ENCODE measurements at regions not wholly inside any gene's neighbourhood (a gene's known extent, or its start where the extent isn't known, plus 50 kb on each side); places are given as distances from the start of the nearest gene placed in this dataset.
"Not testable (repeated sequence)": the region's sequence is repeated elsewhere in the genome, so short reads cannot be mapped to it uniquely, and the experiment has no call there.

GRCh38 chr10:29828956-29829355 is 194.2 kb upstream of the SVIL start:
- no peak for DNase-seq (ENCODE audit: low read depth, low spot score)

GRCh38 chr10:29828440-29828894 is 193.7 kb upstream of the SVIL start:
- no peak for DNase-seq (ENCODE audit: low read depth, low spot score)

GRCh38 chr10:29827512-29827911 is 192.7 kb upstream of the SVIL start:
- DNase-seq (ENCODE audit: low read depth, low spot score) = no peak

GRCh38 chr10:29826801-29827450 is 192.2 kb upstream of the SVIL start:
- no peak for DNase-seq (ENCODE audit: low read depth, low spot score)

- no peak for DNase-seq (ENCODE audit: low read depth, low spot score)
Observed at GRCh38 chr10:29826221-29826620, 191.4 kb upstream of the SVIL start.

GRCh38 chr10:29823553-29824080 is 188.8 kb upstream of the SVIL start:
- DNase-seq (ENCODE audit: low read depth, low spot score) = no peak

- DNase-seq (ENCODE audit: low read depth, low spot score) = no peak
Observed at GRCh38 chr10:29820890-29821461, 186.2 kb upstream of the SVIL start.

GRCh38 chr10:29816801-29817558 is 182.2 kb upstream of the SVIL start:
- no peak for DNase-seq (ENCODE audit: low read depth, low spot score)

GRCh38 chr10:29815572-29815971 is 180.8 kb upstream of the SVIL start:
- DNase-seq (ENCODE audit: low read depth, low spot score) = no peak

GRCh38 chr10:29811751-29812427 is 177.1 kb upstream of the SVIL start:
- no peak for DNase-seq (ENCODE audit: low read depth, low spot score)

- DNase-seq (ENCODE audit: low read depth, low spot score) = no peak
Observed at GRCh38 chr10:29810816-29811215, 176.0 kb upstream of the SVIL start.

- not testable (repeated sequence) for DNase-seq (ENCODE audit: low read depth, low spot score)
Observed at GRCh38 chr10:29810231-29810630, 175.5 kb upstream of the SVIL start.

GRCh38 chr10:29809383-29809782 is 174.6 kb upstream of the SVIL start:
- DNase-seq (ENCODE audit: low read depth, low spot score) = no peak

GRCh38 chr10:29807163-29807806 is 172.5 kb upstream of the SVIL start:
- no peak for DNase-seq (ENCODE audit: low read depth, low spot score)

- no peak for DNase-seq (ENCODE audit: low read depth, low spot score)
Observed at GRCh38 chr10:29806350-29806788, 171.6 kb upstream of the SVIL start.

- DNase-seq (ENCODE audit: low read depth, low spot score) = no peak
Observed at GRCh38 chr10:29805134-29805723, 170.5 kb upstream of the SVIL start.

- DNase-seq (ENCODE audit: low read depth, low spot score) = peak; percentile 97
Observed at GRCh38 chr10:29804025-29804852, 169.5 kb upstream of the SVIL start.

- DNase-seq (ENCODE audit: low read depth, low spot score) = no peak
Observed at GRCh38 chr10:29802171-29802570, 167.4 kb upstream of the SVIL start.

- no peak for DNase-seq (ENCODE audit: low read depth, low spot score)
Observed at GRCh38 chr10:29798921-29799690, 164.3 kb upstream of the SVIL start.

Measured in smooth muscle cell of the brain vasculature (primary cell).